C4-2B (cell line): ENCODE measurements at regions not wholly inside any gene's neighbourhood (a gene's known extent, or its start where the extent isn't known, plus 50 kb on each side); places are given as distances from the start of the nearest gene placed in this dataset.

Source experiments
- H3K27ac ChIP-seq: fragments of 450-650 bp; 2 replicates; pipeline ENCODE4 v1.5.1; 2017
- CTCF ChIP-seq: fragments of 450-650 bp; conservative IDR thresholded peaks from 2 replicates; pipeline ENCODE4 v1.5.1; 2017; ENCODE audit warnings: mild to moderate bottlenecking
- ZFX ChIP-seq: fragments of 450-650 bp; IDR thresholded peaks from 2 replicates; pipeline ENCODE4 v1.6.1; 2017

DNA sequence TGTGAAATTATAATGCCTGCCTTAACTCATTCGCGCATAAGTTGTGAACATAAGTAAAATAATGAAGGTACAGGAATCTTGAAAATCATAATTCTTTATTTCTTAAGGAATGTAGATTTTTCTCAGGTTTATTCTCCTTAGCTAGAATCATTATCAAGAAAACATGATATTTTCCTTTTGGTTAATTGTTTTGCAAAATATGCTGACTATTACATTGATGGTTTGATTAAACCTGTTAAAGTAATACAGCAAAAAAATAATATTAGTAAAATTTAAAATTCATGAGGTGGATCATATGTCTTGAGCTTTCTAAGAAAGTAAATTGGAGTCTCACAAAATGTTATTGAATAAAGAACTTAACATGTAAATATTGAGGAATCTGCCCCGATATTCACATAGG is 178.7 kb upstream of the TRAM1L1 start:
- no peak for TF ChIP-seq CTCF
- TF ChIP-seq ZFX = no peak
- H3K27ac ChIP-seq = no peak overlapping the region

DNA sequence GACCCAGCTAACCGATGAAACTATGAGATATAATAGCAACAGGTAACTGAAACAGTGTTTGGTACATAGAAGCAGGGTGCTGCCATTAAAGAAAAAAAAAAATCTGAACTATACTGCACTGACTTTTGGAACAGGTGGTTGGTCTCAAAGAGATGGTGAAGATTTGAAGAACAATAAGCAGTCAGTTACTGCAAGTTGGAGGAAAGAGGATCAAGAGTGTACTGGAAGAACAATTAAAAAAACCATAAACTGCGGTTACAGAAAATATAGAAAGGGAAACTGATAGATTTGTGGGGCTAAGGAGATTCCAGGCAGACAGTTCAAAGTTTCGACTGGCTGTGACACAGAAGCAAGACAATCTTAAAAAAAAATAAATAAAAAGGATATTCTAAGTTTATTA is 181.9 kb upstream of the TRAM1L1 start:
- no peak overlapping the region for H3K27ac ChIP-seq
- TF ChIP-seq ZFX (no peak), CTCF (no peak)

DNA sequence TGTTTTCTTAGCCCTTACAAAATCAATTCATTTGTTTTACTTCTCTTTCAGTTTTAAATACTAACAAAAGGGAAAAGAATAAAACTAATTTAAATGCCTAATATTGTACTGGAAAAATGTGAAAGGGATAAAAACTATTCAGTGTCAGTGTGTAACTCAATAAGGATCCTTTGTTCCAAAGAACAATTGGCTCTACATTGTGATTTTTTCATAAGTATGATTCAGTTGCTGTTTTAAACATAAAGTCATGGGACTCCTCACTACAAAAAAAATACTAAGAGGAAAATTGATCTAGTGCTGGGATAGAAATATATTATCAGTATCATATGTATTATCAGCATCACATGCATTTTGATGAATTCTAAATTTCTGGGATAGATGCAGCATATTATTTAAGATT is 199.4 kb upstream of the TRAM1L1 start:
- no peak overlapping the region for H3K27ac ChIP-seq
- TF ChIP-seq CTCF (no peak), ZFX (no peak)

DNA sequence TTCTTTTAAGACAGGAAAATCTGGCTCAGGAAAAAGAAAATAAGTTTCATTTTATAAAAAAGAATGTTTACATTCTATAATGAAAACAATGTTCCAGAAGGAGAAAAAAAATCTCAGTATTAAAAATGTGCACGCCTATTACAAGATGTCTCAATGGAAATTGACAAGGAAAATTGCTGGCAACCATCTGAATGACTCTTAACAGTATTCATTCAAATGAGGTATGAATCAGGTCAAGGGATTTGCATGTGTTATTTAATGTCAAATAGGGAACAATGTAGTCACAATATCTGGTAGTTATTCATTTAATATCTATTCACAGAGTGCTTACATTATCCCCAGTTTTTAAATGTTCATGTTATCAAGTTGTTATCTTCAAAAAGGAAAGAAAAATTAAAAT is 208.4 kb upstream of the TRAM1L1 start:
- H3K27ac ChIP-seq = no peak overlapping the region
- TF ChIP-seq ZFX (no peak), CTCF (no peak)

- no peak overlapping the region for H3K27ac ChIP-seq
- no peak for TF ChIP-seq ZFX
- TF ChIP-seq CTCF = no peak
Measured at GRCh38 chr4:117302226-117302625, 216.8 kb upstream of the TRAM1L1 start.

DNA sequence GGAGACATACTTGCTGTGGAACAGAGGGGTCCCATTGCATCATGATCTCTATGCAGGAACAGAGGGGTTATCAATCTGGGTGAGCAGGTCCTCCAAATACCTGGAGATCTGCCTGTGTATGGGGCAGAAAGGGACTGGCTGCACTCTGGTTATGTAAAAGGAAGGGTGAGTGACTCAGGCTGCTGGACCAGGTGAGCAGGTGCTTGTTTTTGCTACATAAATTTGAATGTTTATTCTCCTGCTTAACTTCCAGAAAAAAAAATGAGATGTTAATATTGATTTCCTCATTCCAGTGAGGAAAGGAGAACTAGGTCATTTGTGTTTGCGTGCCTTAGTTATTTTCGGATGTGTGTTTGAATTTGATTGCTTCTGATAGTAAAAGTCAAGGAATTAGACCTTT is 225.8 kb upstream of the TRAM1L1 start:
- no peak overlapping the region for H3K27ac ChIP-seq
- TF ChIP-seq ZFX (no peak), CTCF (no peak)

DNA sequence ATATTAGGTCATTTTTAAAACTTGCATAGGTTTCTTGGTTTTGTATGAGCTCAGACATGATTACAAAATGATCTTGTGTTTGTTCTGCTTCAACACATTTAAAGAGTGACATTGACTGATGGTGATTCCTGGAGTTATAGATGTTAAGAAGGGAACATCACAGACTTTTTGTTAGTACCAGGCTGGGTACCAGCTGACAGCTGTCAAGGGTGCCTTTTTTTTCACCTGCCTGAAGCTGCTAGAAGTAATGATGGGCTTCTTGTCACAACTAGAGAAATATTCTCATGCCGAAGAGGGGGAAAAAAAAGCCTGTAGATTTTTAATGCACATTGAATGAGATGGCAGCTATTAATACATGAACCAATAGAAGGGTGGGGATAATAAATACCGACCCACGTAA is 226.6 kb upstream of the TRAM1L1 start:
- H3K27ac ChIP-seq = no peak overlapping the region
- no peak for TF ChIP-seq ZFX
- no peak for TF ChIP-seq CTCF
